Forelimb muscle (tissue), 1 donor: ENCODE measurements at regions not wholly inside any gene's neighbourhood (a gene's known extent, or its start where the extent isn't known, plus 50 kb on each side); places are given as distances from the start of the nearest gene placed in this dataset.

ENCODE experiments used
- DNase-seq: peaks from one replicate; pipeline ENCODE4 v3.0.0-alpha.2; 2013; ENCODE audit warnings: low read depth

DNA sequence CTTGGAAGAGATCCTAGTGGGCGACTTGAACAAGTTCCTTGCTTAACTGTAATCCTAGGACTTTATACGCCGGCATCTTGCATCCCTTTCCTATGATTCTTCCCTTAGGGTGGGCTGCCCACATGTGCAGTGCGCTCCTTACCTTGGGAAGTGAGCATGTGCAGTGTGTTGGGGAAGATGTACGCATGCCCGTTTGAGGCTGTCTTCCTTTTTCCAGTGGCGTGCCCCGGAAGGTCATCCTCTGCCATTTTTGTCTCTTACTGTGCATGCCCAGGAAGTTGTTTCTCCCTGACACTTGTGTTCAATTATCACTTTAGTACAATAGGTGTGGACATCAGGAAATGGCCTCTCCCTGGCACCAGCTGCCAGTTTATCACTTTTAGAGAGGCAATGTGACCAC lies 936.5 kb downstream of the TBC1D22A start:
- no peak for DNase-seq

DNA sequence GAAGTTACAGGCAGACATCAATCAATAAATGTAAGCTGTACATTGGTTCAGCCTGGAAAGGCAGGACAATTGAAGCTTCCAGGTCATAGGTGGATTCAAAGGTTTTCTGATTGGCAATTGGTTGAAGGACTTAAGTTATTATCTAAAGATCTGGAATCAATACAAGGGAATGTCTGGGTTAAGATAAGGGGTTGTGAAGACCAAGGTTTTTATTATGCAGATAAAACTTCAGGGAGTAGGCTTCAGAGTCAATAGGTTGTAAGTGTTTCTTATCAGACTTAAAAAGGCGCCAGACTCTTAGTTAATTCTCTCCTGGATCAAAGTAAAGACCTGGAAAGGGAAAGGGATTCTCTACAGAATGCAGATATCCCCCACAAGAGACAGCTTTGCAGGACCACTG lies 935.4 kb downstream of the TBC1D22A start:
- no peak for DNase-seq

DNA sequence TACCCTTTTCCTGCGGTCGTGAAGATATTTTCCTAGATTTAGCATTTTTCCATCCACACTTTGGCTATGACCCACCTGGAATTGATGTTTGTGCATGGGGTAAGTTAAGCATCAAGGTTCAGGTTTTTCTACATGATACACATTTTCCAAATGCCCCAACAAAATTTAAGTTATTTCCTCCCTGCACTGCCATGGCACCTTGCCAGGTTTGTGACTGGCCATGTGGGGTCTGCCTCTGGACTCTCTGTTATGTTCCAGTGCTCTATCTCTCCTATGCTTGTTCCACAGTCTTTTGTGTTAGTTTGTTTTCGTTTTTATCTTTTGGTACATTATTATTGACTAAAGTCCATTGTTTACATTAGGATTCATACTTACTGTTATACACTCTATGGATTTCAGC lies 934.3 kb downstream of the TBC1D22A start:
- no peak for DNase-seq

DNA sequence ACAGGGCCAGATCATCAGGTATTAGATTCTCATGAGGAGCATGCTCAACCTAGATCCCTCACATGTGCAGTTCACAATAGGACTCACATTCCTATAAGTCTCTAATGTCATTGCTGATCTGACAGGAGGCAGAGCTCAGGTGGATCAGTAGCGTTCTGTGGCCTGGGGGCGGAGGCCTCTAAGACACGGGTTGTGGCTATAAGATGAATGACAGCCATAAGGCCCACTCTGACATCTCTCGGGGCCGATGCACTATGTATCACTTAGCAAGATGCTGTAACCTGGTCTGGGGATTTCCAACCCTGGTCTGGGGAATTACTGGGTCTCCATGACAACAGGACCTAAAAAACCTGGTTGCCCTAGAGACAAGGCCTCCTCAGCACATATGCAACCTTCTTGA lies 932.7 kb downstream of the TBC1D22A start:
- DNase-seq = no peak

DNA sequence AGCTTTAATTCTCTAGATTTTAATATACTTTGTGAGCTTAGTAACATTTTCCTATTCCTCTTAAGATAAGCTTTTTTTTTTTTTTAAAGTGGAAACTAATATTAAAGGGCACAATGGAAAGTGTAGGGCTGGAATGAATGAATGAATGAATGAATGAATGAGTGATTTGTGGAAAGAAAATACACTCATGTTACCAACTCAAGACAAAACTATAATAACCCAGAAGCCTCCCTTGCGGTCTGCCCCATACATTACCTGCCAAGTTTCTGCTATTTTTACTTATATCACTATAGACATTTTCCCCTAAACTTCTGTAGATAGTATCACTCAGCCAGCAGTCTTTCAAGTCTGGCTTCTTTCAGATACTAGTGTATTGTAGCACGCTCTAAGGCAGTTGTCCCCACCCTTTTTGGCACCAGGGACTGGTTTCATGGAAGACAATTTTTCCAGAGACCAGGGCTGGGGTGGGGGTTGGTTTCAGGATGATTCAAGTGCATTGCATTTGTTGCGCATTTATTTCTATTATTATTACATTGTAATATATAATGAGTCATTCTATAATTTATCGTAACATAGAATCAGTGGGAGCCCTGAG lies 932.2 kb downstream of the TBC1D22A start:
- DNase-seq = no peak

DNA sequence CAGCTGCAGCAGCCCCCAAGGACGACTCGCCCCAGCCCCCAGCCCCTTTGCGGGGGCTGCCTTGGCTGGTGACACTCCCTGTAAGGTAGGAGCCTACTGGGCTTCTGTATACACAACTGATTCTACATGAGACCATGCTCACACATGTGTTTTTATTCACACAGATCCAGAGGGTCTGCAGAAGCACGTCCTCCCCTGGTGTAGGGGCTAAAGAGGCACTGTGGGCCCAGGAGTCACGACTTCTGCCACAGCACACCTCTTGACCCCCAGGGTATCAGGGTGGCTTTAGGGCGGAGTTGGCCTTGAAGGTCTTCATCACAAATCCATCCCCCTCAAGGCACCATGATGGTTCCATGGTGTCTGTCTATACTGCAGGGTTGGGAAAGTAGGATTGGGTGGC lies 931.2 kb downstream of the TBC1D22A start:
- DNase-seq = no peak

DNA sequence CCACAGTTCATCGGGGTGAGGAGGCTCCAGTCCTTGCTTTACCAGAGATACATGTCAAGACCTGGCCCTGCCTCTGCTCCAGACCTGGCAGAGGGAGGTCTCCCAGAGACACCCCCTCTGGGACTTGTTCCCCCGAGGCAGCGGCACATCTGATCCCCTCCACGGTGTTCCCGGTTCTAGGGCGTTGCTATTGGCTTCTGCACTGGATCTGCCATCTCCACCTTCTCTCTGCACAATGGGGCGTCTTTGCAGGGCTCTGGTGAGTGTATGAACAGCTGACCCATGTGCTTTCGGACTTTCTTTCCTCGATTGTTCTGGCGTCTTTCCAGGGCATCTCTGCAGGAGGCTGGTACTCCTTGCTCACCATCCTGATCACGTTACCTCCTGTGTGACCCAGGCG lies 930.4 kb downstream of the TBC1D22A start:
- no peak for DNase-seq

DNA sequence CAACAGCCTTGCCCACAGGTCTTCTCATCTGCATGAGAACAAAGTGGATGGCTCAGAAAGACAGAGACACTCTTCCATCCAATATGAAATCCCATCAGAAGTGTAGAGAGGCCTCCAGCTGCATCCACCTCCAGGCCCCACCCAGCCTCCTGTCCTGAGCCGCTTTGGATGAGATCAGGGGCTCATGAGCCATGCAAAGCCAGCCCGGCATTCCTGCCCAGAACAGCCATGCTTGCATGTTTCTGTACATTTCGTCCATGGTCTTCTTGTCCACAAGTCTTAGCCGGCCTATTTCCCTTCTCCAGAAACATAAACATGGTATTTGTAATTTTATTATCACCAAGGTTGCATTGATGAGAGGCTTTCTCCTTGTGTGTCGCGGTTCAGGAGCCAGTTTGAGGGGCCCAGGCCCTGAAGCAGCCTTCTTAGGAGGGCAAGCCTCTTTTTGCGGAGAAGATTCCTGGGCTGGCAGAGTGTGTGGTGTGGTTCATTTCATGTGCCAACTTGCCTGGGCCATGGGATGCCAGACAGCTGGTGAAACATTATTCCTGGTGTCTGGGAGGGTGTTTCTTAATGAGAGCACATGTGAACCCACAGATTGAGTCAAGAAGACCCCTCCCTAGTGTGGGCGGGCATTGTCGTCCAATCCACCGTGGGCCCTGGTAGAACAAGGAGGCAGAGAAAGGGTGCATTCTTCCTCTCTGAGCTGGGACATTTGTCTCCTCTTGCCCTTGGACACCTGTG lies 928.9 kb downstream of the TBC1D22A start:
- DNase-seq = no peak

DNA sequence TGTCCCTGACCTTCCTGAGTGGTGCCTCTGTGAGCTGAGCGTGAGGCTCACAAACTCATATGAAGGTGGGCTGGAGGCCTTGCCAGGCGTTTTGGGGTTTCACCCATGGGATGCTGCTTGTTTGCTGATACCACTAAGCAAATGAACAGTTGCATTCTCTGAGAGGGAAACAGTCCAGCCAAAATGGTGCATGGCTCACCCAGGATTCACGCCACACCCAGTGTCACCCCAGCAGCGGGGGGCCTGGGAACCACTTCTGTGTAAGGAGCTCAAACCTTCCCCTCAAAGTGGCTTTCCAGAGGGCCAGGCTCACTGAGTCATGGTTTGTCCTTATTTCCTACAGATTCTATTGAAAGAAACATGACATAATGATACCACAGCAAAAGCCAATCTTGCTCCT lies 928.1 kb downstream of the TBC1D22A start:
- no peak for DNase-seq

DNA sequence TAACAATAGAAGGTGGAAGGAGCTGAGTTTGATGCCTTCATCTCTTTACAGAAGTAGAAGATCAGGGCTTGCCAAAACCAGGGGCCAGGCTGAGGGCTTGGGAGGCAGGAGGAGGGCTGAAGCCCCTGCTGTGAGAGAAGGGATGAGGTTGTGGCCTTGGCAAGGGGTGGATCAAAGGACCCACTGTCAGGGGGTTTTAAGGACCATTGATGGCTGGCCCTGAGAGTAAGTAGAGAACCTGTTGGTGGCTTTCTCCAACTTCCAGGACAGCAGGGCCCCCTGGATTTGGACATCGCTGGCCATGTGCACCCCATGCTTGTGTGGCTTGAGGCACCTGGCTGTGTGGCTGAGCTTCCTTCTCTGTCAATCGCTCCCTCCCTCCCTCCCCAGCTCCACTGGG lies 927.7 kb downstream of the TBC1D22A start:
- DNase-seq = no peak

DNA sequence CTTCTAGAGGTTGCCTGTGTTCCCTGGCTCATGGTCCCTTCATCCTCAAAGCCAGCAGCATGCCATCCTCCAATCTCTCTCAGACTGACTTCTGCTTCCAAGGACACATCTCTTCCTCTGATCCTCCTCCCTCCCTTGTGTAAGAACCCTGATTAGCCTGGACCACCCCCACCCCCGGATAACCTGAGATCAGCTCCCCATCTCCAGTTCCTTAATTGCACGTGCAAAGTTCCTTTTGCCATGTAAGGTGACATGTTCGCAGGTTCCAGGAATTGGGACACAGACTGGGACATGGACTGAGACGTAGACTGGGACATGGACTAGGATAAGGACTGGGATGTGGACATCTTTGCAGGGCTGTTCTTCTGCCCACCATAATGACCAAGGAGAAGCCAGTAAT lies 925.3 kb downstream of the TBC1D22A start:
- no peak for DNase-seq

DNA sequence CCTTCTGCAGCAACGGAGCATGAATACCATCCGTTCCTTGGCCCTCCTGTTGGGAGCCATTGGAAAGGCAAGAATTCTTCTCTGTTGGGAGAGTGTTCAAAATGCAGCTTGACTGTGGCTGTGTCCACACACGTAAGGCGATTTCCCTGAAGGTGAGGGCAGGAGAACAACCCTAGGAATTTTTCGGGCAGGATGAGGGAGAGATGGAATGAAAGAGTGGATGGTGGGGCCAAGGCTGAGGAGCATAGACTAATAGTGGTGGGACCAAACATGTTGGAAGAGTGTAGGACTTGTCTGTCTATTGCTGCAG lies 924.9 kb downstream of the TBC1D22A start:
- DNase-seq = no peak

DNA sequence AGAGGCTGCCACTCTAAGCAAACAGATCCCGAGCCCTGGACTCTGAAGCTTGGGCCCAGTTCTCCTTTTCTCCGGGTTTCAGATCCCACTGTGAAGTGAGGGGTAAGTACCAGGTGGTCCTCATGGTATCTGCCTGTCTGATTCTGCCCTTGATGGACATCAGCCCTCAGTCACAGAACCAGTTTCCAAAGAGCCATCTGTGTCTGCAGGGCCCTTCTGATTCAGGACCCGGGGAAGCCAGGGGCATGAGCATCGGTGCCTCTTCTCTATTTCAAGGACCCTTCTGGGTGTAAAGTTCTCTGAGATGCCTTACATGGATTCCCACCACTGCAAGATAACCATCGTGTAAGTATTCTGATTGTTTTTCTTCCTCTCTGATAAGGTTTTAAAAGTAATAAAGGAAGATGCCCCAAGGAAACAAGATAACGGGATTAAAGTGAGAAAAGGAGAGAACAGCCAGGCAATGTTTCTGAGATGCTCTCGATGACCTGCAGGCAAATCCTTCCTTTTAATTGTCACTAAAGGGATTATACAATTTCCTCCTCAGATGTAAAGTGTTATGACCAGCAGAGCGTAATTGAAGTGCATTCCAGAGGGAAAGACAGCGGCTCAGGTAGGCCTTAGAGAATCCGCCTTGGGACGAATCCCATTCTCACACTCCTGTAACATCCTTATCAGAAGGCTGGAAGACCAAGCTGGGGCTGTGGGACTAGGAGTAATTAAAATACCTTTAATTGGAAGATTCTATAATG lies 924.3 kb downstream of the TBC1D22A start:
- DNase-seq = no peak

DNA sequence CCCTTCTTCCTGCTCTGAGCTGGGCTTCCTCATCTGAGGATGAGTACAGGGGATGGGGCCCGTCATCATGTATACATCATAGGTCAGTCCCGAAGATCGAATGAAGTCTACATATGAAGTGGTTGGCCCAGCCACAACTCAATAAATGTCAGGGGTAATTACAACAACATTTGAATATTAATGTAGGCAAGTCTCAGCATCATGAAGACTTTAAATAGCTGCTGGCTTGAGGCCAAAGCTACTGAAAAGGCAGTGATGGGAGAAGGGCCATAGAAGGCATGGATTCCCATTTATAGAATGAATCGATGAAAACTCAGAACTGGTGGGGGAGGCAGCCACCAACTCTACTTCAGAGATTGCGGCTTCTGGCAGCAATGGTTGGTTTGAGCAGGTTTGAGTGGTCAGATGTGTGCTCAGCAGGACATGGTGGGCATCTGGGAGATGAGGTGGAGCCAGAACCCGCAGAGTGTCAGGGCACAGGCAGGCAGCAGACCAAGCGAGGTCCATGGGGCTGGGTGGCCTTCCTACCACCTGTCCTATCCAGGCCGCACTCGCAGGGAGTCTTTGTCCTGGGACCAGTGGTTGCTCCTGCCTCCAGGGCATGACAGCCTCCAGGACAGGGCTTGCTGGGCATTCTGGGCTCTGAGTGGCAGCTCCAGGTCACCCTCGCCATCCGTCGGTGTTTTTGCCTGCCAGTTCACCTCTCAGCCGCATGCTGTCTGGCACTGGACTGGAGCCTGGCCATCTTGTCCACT lies 919.1 kb downstream of the TBC1D22A start:
- DNase-seq = no peak

DNA sequence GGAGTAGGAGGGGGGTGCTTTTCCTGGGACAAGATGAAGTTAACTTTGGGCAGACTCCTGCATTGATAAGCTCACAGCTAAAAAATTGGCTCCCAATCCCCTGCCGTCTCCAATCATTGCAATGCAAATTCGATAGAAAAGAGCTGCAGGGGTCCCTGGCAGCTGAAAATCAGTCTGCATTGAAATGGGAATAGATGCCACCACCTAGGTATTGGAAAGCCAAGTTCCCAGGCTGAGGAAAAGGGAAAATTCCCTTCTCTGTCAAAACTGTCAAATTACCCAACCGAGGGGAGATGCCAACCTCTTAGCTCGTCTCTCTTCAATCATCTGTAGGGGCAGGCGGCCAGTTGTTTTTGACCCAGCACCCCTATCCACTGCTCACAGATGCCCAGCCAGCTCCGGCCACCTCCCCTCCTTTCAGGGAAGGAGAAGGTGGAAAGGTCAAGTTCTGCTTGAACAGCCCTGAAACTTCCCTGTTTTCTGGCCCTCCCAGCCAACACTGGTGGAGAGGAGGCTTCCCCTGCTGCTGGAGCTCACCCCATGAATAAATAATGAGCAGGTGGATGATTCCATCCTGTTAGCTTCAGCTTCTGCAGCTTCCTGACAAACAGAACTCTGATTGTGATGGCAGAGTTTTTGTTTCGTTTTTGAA lies 916.3 kb downstream of the TBC1D22A start:
- no peak for DNase-seq

DNA sequence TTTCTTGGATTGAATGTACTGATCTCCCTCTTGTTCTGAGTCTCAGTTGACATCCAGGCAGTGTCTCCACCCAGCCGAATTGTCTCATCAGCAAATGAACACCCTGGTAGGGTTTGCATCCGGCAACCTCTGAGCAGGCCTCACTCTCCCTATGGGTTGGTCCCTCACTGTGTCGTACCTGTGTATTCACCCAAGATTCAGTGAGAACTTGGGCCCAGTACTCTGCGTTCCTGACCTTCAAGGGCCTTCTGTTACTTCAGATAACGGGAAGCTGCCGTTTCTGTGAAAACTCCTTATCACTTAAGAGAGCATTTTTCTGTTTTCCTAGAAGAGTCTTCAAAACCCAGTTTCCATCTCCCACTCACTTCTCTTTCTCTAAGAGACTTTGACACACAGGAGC lies 915.6 kb downstream of the TBC1D22A start:
- no peak for DNase-seq

DNA sequence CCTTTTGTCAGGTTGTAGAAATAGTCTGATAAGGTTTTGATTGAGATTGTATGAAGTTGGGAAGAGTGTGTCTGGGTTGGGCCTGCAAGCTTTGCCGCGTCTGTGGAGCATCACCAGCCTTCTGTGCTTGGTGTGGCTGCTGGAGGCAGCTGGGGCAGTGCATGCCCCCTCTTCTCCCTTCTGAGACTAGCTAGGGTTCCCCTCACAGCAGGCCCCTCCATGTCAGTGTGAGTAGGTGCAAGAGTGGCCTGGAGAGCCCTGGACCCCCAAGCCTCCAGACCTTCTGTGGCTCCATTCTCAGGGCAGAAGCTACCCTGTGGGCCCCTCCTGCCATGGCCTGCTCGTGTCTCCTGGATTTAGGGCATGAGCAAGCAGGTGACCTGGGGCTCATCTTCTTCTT lies 914.2 kb downstream of the TBC1D22A start:
- DNase-seq = no peak

DNA sequence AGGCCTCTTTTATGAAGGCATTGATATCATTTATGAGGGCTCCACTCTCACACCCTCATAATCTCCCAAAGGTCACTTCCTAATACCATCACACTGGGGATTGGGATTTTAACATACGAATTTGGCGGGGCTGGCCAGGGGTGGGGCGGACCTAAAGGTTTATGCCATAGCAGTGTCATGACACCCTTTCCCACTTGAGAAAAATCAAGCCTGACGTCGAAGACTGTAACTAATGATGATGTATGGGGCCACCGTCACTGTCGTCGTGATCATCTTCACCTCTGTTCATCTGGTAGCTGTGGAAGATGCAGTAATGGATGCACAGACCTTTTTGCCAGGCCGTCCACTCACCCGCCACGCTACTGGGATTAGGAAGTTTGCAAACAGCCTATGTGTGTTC lies 912.1 kb downstream of the TBC1D22A start:
- no peak for DNase-seq

DNA sequence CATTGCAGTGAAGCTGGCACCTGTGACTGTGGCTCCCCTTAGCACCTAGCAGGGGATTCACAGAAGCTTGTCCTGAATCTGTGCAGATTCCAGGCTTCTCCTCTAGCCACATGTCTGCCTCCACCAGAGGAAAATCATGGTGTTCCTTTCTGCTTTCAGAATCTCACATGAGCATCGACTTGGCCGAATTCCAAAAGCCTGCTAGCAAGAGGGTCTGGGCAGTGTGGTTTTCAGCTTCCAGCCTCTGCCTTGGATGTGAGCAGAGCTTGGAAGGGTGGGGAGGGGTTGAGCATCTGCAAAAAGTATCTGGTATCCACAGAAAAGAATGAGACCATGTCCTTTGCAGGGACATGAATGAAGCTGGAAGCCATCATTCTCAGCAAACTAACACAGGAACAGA lies 911.1 kb downstream of the TBC1D22A start:
- no peak for DNase-seq

DNA sequence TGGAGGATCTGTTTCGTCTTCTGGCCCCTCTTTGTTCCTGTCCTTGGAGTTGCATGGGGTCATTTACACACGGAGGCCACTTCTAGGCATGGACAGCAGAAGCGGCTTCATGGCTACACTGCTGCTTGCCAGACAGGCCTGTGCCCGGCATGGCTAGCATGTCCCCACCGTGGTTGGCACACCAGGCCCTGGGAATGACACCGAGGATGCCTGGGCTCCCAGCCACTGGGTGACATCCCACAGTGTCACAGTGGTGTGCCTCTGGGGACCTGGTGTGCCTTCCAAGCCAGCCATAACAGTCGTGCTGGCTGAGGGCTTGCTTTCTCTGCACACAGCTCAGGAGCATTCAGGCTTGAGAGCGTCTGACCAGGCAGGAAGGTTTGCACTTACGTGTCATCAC lies 910.1 kb downstream of the TBC1D22A start:
- no peak for DNase-seq

DNA sequence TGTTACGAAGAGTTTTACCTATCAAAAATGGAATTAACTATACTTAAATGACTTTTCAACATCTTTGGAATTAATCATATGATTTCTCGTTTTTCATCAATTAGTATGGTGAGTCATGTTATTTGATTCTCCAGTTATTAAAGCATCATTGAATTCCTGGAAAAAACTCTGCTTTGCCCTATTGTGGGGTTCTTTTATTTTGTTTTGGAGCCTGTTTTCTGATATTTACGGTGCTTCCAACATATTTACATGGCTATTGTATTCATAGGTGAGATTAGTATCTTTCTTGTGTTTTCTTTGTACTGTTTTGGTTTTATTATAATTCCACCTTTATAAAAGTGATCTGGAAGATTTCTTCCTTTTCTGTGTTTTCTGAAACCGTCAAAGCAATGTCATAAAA lies 902.7 kb downstream of the TBC1D22A start:
- no peak for DNase-seq
